CD4-positive, alpha-beta T cell (primary cell): ENCODE measurements at regions not wholly inside any gene's neighbourhood (a gene's known extent, or its start where the extent isn't known, plus 50 kb on each side); places are given as distances from the start of the nearest gene placed in this dataset.

ENCODE experiments used
- ATAC-seq: fragments of 200-7000 bp; cut with Tn5 transposase; one replicate; pipeline ENCODE4 v1.10.0; 2022; ENCODE audit warnings: mild to moderate bottlenecking; ENCODE audit not compliant: poor library complexity
- CTCF ChIA-PET: fragments of 350-600 bp; sonication (Branson Sonifier 250); formaldehyde crosslinking; loops from one replicate; lab custom pipeline; 2021; ENCODE audit warnings: antibody characterized with exemption, inconsistent platforms; lab: Charles Lee
- POLR2A ChIA-PET: fragments of 350-600 bp; sonication (Branson Sonifier 250); formaldehyde crosslinking; loops from one replicate; lab custom pipeline; 2021; ENCODE audit warnings: antibody characterized with exemption, inconsistent platforms; lab: Charles Lee
- DNase-seq, 14 experiments: peaks; one replicate each; pipeline ENCODE4 v3.0.0-alpha.2; 2013 to 2020; ENCODE audit warnings: mixed read lengths in 2 of 14
- H3K27ac ChIP-seq, 2 donors: one replicate each; pipeline versions ENCODE4 v1.5.1 to v1.7.0; 2013; ENCODE audit warnings: low read length in 2 of 2, low read depth in 1 of 2, mild to moderate bottlenecking in 1 of 2
- H3K27me3 ChIP-seq, 2 experiments: 1 replicate in 1 of 2; 2 replicates in 1 of 2; pipeline versions ENCODE4 v1.6.1 to v1.7.0; 2013; ENCODE audit warnings: low read length in 2 of 2, control low read depth in 1 of 2, mild to moderate bottlenecking in 1 of 2, moderate library complexity in 1 of 2; ENCODE audit not compliant: insufficient read depth in 2 of 2, control insufficient read depth in 1 of 2
- H3K36me3 ChIP-seq: one replicate; pipeline ENCODE4 v1.6.1; 2013; ENCODE audit warnings: low read length, control low read depth; ENCODE audit not compliant: insufficient read depth
- H3K4me1 ChIP-seq: one replicate; pipeline ENCODE4 v1.6.1; 2013; ENCODE audit warnings: low read length, control low read depth; ENCODE audit not compliant: insufficient read depth
- H3K4me3 ChIP-seq: one replicate; pipeline ENCODE4 v1.5.1; 2013; ENCODE audit warnings: mild to moderate bottlenecking, low read length, moderate library complexity
- H3K9me3 ChIP-seq, 2 experiments: 1 replicate in 1 of 2; 2 replicates in 1 of 2; pipeline versions ENCODE4 v1.6.1 to v1.7.0; 2013; ENCODE audit warnings: low read length in 2 of 2, mild to moderate bottlenecking in 2 of 2, control low read depth in 1 of 2, moderate library complexity in 1 of 2; ENCODE audit not compliant: control insufficient read depth in 1 of 2, insufficient read depth in 1 of 2
- H3K27ac Mint-ChIP-seq: one replicate; pipeline ENCODE4 v1.8.0; 2020; ENCODE audit warnings: mixed read lengths
- H3K27me3 Mint-ChIP-seq: one replicate; pipeline ENCODE4 v1.8.0; 2021; ENCODE audit warnings: mixed read lengths
- H3K36me3 Mint-ChIP-seq: one replicate; pipeline ENCODE4 v1.8.0; 2021; ENCODE audit warnings: low read depth, mixed read lengths
- H3K4me1 Mint-ChIP-seq: one replicate; pipeline ENCODE4 v1.8.0; 2021; ENCODE audit warnings: low read depth, mixed read lengths
- H3K4me3 Mint-ChIP-seq: one replicate; pipeline ENCODE4 v1.8.0; 2020; ENCODE audit warnings: mild to moderate bottlenecking, mixed read lengths
- H3K9me3 Mint-ChIP-seq: one replicate; pipeline ENCODE4 v1.8.0; 2020; ENCODE audit warnings: mixed read lengths
- CTCF ChIP-seq: fragments of 200-600 bp; IDR thresholded peaks from one replicate; pipeline ENCODE4 v1.8.0; 2022; ENCODE audit warnings: antibody characterized with exemption, mild to moderate bottlenecking
- intact Hi-C, 2 experiments: fragments of 100-400 bp; cut with DNase I in 1 of 2; cut with micrococcal nuclease in 1 of 2; formaldehyde crosslinking; loops; one replicate each; pipeline versions ENCODE4 v1.15.1 to v1.9.0; 2023 to 2025; cut with DNase I, micrococcal nuclease

GRCh38 chr6:170005665-170006064 lies 254.2 kb downstream of the ERMARD start:
- Mint-ChIP-seq H3K27me3 (peaks cover 6% of the 10 kb centered on the region), H3K4me3 (no peak overlapping the region), H3K9me3 (peaks cover 7% of the 10 kb centered on the region), H3K4me1 (no peaks in the 10 kb centered on the region), H3K27ac (no peak overlapping the region), H3K36me3 (peaks cover 5% of the 10 kb centered on the region)
- DNase-seq (peak in 2 of 14 experiments; percentile 39 to 56), ATAC-seq (no peak)
- POLR2A ChIA-PET, result no interaction called here
- Histone ChIP-seq H3K27me3 (no peaks in the 10 kb centered on the region), H3K27ac (no peak overlapping the region), H3K4me3 (no peak overlapping the region), H3K9me3 (peaks cover 19 to 23% of the 10 kb centered on the region in 2 experiments), H3K4me1 (no peaks in the 10 kb centered on the region), H3K36me3 (no peaks in the 10 kb centered on the region)
- intact Hi-C loops, result no loop called here
- CTCF ChIA-PET, result no interaction called here
- no peak for TF ChIP-seq CTCF

GRCh38 chr6:170004585-170005210 lies 253.3 kb downstream of the ERMARD start:
- Mint-ChIP-seq H3K27ac (no peak overlapping the region), H3K9me3 (peaks cover 7% of the 10 kb centered on the region), H3K4me1 (no peaks in the 10 kb centered on the region), H3K4me3 (no peak overlapping the region), H3K27me3 (no peaks in the 10 kb centered on the region), H3K36me3 (peaks cover 5% of the 10 kb centered on the region)
- no peak for TF ChIP-seq CTCF
- H3K27me3 ChIP-seq, result no peaks in the 10 kb centered on the region
- ChIA-PET CTCF (no interaction called here), POLR2A (no interaction called here)
- DNase-seq (no peak), ATAC-seq (no peak)
- peaks cover 19 to 26% of the 10 kb centered on the region in 2 experiments for H3K9me3 ChIP-seq
- intact Hi-C loops, result no loop called here
- H3K27ac ChIP-seq, result no peak overlapping the region
- H3K36me3 ChIP-seq, result no peaks in the 10 kb centered on the region
- H3K4me1 ChIP-seq, result no peaks in the 10 kb centered on the region
- H3K4me3 ChIP-seq, result no peak overlapping the region

- Histone ChIP-seq H3K27me3 (no peaks in the 10 kb centered on the region), H3K36me3 (no peaks in the 10 kb centered on the region), H3K4me3 (no peak overlapping the region), H3K27ac (no peak overlapping the region), H3K4me1 (no peaks in the 10 kb centered on the region), H3K9me3 (peaks cover 19 to 26% of the 10 kb centered on the region in 2 experiments)
- H3K4me1 Mint-ChIP-seq, result no peaks in the 10 kb centered on the region
- TF ChIP-seq CTCF, result no peak
- no peak overlapping the region for H3K4me3 Mint-ChIP-seq
- ChIA-PET POLR2A (no interaction called here), CTCF (no interaction called here)
- H3K27ac Mint-ChIP-seq, result no peak overlapping the region
- peak in 1 of 14 experiments; percentile 46 for DNase-seq
- intact Hi-C loops, result no loop called here
- H3K27me3 Mint-ChIP-seq, result no peaks in the 10 kb centered on the region
- H3K9me3 Mint-ChIP-seq, result peaks cover 7% of the 10 kb centered on the region
- no peak for ATAC-seq
- H3K36me3 Mint-ChIP-seq, result peaks cover 5% of the 10 kb centered on the region
These were observed 252.2 kb downstream of the ERMARD start for GRCh38 chr6:170003451-170004160.
